GM21526 (cell line): ENCODE measurements at regions not wholly inside any gene's neighbourhood (a gene's known extent, or its start where the extent isn't known, plus 50 kb on each side); places are given as distances from the start of the nearest gene placed in this dataset.
"Not testable (repeated sequence)": the region's sequence is repeated elsewhere in the genome, so short reads cannot be mapped to it uniquely, and the experiment has no call there.

Experiments
- ATAC-seq: cut with Tn5 transposase; IDR thresholded peaks from one replicate; pipeline ENCODE4 v1.9.1; 2021; ENCODE audit warnings: moderate library complexity; ENCODE audit not compliant: unreplicated experiment, low FRiP score

- no peak for ATAC-seq
These were observed 132.6 kb upstream of the MAP1LC3B2 start for GRCh38 chr12:116426391-116427136.

- ATAC-seq, result no peak
These were observed 131.8 kb upstream of the MAP1LC3B2 start for GRCh38 chr12:116427200-116427930.

GRCh38 chr12:116429826-116430360 lies 129.3 kb upstream of the MAP1LC3B2 start:
- ATAC-seq, result no peak

- ATAC-seq, result no peak
These were observed 128.1 kb upstream of the MAP1LC3B2 start for GRCh38 chr12:116430911-116431565.

- no peak for ATAC-seq
These were observed 127.4 kb upstream of the MAP1LC3B2 start for GRCh38 chr12:116431677-116432300.

- no peak for ATAC-seq
These were observed 126.8 kb upstream of the MAP1LC3B2 start for GRCh38 chr12:116432314-116432750.

GRCh38 chr12:116433249-116433648 lies 125.9 kb upstream of the MAP1LC3B2 start:
- ATAC-seq, result no peak

- ATAC-seq, result no peak
These were observed 124.8 kb upstream of the MAP1LC3B2 start for GRCh38 chr12:116434155-116435011.

GRCh38 chr12:116435984-116436383 lies 123.2 kb upstream of the MAP1LC3B2 start:
- no peak for ATAC-seq

- no peak for ATAC-seq
These were observed 122.5 kb upstream of the MAP1LC3B2 start for GRCh38 chr12:116436561-116437249.

- no peak for ATAC-seq
These were observed 117.9 kb upstream of the MAP1LC3B2 start for GRCh38 chr12:116441292-116441691.

- no peak for ATAC-seq
These were observed 116.9 kb upstream of the MAP1LC3B2 start for GRCh38 chr12:116442304-116442703.

- ATAC-seq, result no peak
These were observed 116.2 kb upstream of the MAP1LC3B2 start for GRCh38 chr12:116442946-116443345.

GRCh38 chr12:116443821-116444589 lies 115.2 kb upstream of the MAP1LC3B2 start:
- ATAC-seq, result no peak

- no peak for ATAC-seq
These were observed 114.6 kb upstream of the MAP1LC3B2 start for GRCh38 chr12:116444590-116444943.

- ATAC-seq, result no peak
These were observed 110.9 kb upstream of the MAP1LC3B2 start for GRCh38 chr12:116448165-116448739.

GRCh38 chr12:116450406-116450910 lies 108.7 kb upstream of the MAP1LC3B2 start:
- ATAC-seq, result no peak

- not testable (repeated sequence) for ATAC-seq
These were observed 106.2 kb upstream of the MAP1LC3B2 start for GRCh38 chr12:116452975-116453374.
